ENCODE measurements at regions not wholly inside any gene's neighbourhood (a gene's known extent, or its start where the extent isn't known, plus 50 kb on each side); places are given as distances from the start of the nearest gene placed in this dataset.

GRCh38 chr2:216799873-216800431 lies 59.9 kb downstream of the TNP1 start:
- no peak overlapping the region for H3K4me3 ChIP-seq (ENCODE audit: low read depth, low read length)
- TF ChIP-seq CTCF (IDR thresholded peaks at IDR 0.05; ENCODE audit: low read depth, low read length, missing control alignments): no peak
- no peak for DNase-seq (ENCODE audit: low read depth)

GRCh38 chr2:216796115-216796840 lies 63.6 kb downstream of the TNP1 start:
- DNase-seq (ENCODE audit: low read depth): no peak
- no peak for TF ChIP-seq CTCF (IDR thresholded peaks at IDR 0.05; ENCODE audit: low read depth, low read length, missing control alignments)
- H3K4me3 ChIP-seq (ENCODE audit: low read depth, low read length): no peak overlapping the region

GRCh38 chr2:216793386-216793785 lies 66.5 kb downstream of the TNP1 start:
- H3K4me3 ChIP-seq (ENCODE audit: low read depth, low read length): no peak overlapping the region
- no peak for DNase-seq (ENCODE audit: low read depth)
- no peak for TF ChIP-seq CTCF (IDR thresholded peaks at IDR 0.05; ENCODE audit: low read depth, low read length, missing control alignments)

GRCh38 chr2:216792222-216793021 lies 67.4 kb downstream of the TNP1 start:
- H3K4me3 ChIP-seq (ENCODE audit: low read depth, low read length): no peak overlapping the region
- no peak for DNase-seq (ENCODE audit: low read depth)
- TF ChIP-seq CTCF (IDR thresholded peaks at IDR 0.05; ENCODE audit: low read depth, low read length, missing control alignments): no peak

GRCh38 chr2:216791303-216791702 lies 68.6 kb downstream of the TNP1 start:
- TF ChIP-seq CTCF (IDR thresholded peaks at IDR 0.05; ENCODE audit: low read depth, low read length, missing control alignments): no peak
- DNase-seq (ENCODE audit: low read depth): no peak
- H3K4me3 ChIP-seq (ENCODE audit: low read depth, low read length): no peak overlapping the region

GRCh38 chr2:216789081-216789480 lies 70.8 kb downstream of the TNP1 start:
- no peak for DNase-seq (ENCODE audit: low read depth)
- no peak for TF ChIP-seq CTCF (IDR thresholded peaks at IDR 0.05; ENCODE audit: low read depth, low read length, missing control alignments)
- H3K4me3 ChIP-seq (ENCODE audit: low read depth, low read length): no peak overlapping the region

Data from GM12864 (cell line).